IgD-negative memory B cell (primary cell): ENCODE measurements at regions not wholly inside any gene's neighbourhood (a gene's known extent, or its start where the extent isn't known, plus 50 kb on each side); places are given as distances from the start of the nearest gene placed in this dataset.
A peak's percentile ranks its signal among the peaks of the same experiment; 100 is the strongest.

Experiments
- H3K27ac Mint-ChIP-seq, 3 donors: one replicate each; pipeline ENCODE4 v1.8.0; 2020 to 2022; ENCODE audit warnings: mild to moderate bottlenecking in 3 of 3, mixed read lengths in 3 of 3, moderate library complexity in 1 of 3
- H3K27me3 Mint-ChIP-seq: one replicate; pipeline ENCODE4 v1.8.0; 2021; ENCODE audit warnings: mixed read lengths
- H3K36me3 Mint-ChIP-seq: one replicate; pipeline ENCODE4 v1.8.0; 2020; ENCODE audit warnings: mild to moderate bottlenecking, mixed read lengths
- H3K4me1 Mint-ChIP-seq, 3 donors: one replicate each; pipeline ENCODE4 v1.8.0; 2020 to 2022; ENCODE audit warnings: mixed read lengths in 3 of 3, mild to moderate bottlenecking in 1 of 3
- H3K4me3 Mint-ChIP-seq, 4 donors: one replicate each; pipeline ENCODE4 v1.8.0; 2020 to 2022; ENCODE audit warnings: mild to moderate bottlenecking in 4 of 4, mixed read lengths in 4 of 4, moderate library complexity in 3 of 4
- H3K9me3 Mint-ChIP-seq, 3 donors: one replicate each; pipeline ENCODE4 v1.8.0; 2020 to 2021; ENCODE audit warnings: mixed read lengths in 3 of 3, mild to moderate bottlenecking in 1 of 3

- no peaks in the 10 kb centered on the region for H3K9me3 Mint-ChIP-seq
Observed at GRCh38 chr5:133905424-133905823, 63.0 kb downstream of the C5orf15 start.

GRCh38 chr5:133904641-133905040 is 63.8 kb downstream of the C5orf15 start:
- H3K4me1 Mint-ChIP-seq = peaks cover 0 to 7% (median 7%) of the 10 kb centered on the region in 3 donors
- no peak overlapping the region for H3K4me3 Mint-ChIP-seq
- no peaks in the 10 kb centered on the region for H3K27me3 Mint-ChIP-seq
- H3K27ac Mint-ChIP-seq = no peak overlapping the region
- no peaks in the 10 kb centered on the region for H3K36me3 Mint-ChIP-seq
- no peaks in the 10 kb centered on the region for H3K9me3 Mint-ChIP-seq

More at GRCh38 chr5:133905424-133905823, 63.0 kb downstream of the C5orf15 start:
- Mint-ChIP-seq H3K4me3 (no peak overlapping the region), H3K27me3 (no peaks in the 10 kb centered on the region), H3K27ac (no peak overlapping the region), H3K4me1 (peaks cover 0 to 11% (median 7%) of the 10 kb centered on the region in 3 donors), H3K36me3 (no peaks in the 10 kb centered on the region)

GRCh38 chr5:133902511-133903118 is 65.8 kb downstream of the C5orf15 start:
- no peak overlapping the region for H3K27ac Mint-ChIP-seq
- no peaks in the 10 kb centered on the region for H3K27me3 Mint-ChIP-seq
- H3K4me1 Mint-ChIP-seq = peaks cover 6 to 10% (median 8%) of the 10 kb centered on the region in 3 donors
- no peaks in the 10 kb centered on the region for H3K36me3 Mint-ChIP-seq
- no peak overlapping the region for H3K4me3 Mint-ChIP-seq
- no peaks in the 10 kb centered on the region for H3K9me3 Mint-ChIP-seq

- H3K27me3 Mint-ChIP-seq = no peaks in the 10 kb centered on the region
- H3K4me3 Mint-ChIP-seq = no peak overlapping the region
- no peak overlapping the region for H3K27ac Mint-ChIP-seq
- no peaks in the 10 kb centered on the region for H3K36me3 Mint-ChIP-seq
- H3K9me3 Mint-ChIP-seq = no peaks in the 10 kb centered on the region
- peaks cover 2 to 16% (median 4%) of the 10 kb centered on the region in 3 donors for H3K4me1 Mint-ChIP-seq
Observed at GRCh38 chr5:133900534-133901270, 67.7 kb downstream of the C5orf15 start.

DNA sequence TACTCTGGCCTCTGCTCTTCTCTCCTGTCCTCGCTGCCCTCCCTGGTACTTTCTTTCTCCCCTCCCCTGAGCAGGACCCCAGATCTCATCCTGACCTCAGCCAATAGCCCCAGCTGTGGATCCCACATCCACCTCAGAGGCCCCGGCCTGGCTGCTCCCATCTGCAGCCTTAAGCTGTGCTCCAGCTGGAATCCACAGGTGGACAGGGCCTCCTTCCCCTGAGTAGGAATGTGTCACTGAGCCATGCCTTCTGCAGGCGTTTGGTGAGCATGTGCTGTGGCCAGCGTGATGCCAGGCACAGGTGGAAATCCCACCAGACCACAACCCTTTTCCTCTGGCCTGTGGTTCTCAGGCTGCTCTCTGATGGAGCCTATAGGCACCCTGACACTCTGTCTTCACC is 68.9 kb downstream of the C5orf15 start:
- no peaks in the 10 kb centered on the region for H3K27me3 Mint-ChIP-seq
- H3K9me3 Mint-ChIP-seq = no peaks in the 10 kb centered on the region
- H3K4me3 Mint-ChIP-seq = no peak overlapping the region
- H3K4me1 Mint-ChIP-seq = peaks cover 2 to 16% (median 4%) of the 10 kb centered on the region in 3 donors
- H3K36me3 Mint-ChIP-seq = no peaks in the 10 kb centered on the region
- H3K27ac Mint-ChIP-seq = no peak overlapping the region

GRCh38 chr5:133898440-133898839 is 70.0 kb downstream of the C5orf15 start:
- Mint-ChIP-seq H3K4me3 (no peak overlapping the region), H3K9me3 (no peaks in the 10 kb centered on the region), H3K27ac (no peak overlapping the region), H3K4me1 (peaks cover 2 to 19% (median 4%) of the 10 kb centered on the region in 3 donors), H3K27me3 (no peaks in the 10 kb centered on the region), H3K36me3 (no peaks in the 10 kb centered on the region)

DNA sequence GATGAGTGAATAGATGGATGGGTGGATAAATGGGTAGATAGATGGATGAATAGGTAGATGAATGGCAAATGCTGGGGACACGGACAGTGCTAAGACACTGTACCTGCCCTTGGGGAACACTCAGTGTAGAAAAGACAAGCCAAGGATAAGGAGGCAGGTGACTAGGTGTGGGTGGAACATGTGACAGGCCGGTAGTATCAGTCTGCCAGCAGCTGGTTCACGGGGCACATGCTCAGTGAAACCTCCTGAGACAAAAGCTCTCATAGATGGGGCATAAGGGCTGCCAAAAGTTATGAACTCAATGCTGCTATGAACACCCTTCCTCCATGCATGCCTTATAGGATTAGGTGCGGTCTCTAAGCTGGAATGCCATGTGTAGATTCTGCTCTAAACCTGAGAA is 71.0 kb downstream of the C5orf15 start:
- Mint-ChIP-seq H3K9me3 (no peaks in the 10 kb centered on the region), H3K27me3 (no peaks in the 10 kb centered on the region), H3K4me1 (peaks cover 2 to 19% (median 4%) of the 10 kb centered on the region in 3 donors), H3K4me3 (no peak overlapping the region), H3K27ac (no peak overlapping the region), H3K36me3 (no peaks in the 10 kb centered on the region)

DNA sequence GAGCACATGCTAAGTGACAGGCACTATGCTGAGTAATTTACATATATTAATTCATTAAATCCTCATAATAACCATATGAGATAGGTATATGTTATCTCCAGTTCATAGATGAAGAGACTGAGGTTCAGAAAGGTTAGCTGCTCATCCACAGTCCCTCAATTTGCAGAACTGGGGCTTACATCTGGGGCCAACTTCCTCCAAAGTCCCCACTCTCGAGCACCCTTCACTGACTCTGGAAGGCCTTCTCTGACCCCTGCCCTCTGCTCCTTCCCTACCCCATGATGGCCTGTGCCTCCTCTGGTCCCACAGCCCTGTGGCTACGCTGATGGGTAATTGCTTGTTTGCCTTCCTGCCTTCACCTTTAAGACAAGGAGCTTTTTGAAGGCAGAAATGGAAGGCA is 71.6 kb downstream of the C5orf15 start:
- Mint-ChIP-seq H3K36me3 (no peaks in the 10 kb centered on the region), H3K27me3 (no peaks in the 10 kb centered on the region), H3K4me1 (peaks cover 2 to 19% (median 4%) of the 10 kb centered on the region in 3 donors), H3K9me3 (no peaks in the 10 kb centered on the region), H3K27ac (no peak overlapping the region), H3K4me3 (no peak overlapping the region)

DNA sequence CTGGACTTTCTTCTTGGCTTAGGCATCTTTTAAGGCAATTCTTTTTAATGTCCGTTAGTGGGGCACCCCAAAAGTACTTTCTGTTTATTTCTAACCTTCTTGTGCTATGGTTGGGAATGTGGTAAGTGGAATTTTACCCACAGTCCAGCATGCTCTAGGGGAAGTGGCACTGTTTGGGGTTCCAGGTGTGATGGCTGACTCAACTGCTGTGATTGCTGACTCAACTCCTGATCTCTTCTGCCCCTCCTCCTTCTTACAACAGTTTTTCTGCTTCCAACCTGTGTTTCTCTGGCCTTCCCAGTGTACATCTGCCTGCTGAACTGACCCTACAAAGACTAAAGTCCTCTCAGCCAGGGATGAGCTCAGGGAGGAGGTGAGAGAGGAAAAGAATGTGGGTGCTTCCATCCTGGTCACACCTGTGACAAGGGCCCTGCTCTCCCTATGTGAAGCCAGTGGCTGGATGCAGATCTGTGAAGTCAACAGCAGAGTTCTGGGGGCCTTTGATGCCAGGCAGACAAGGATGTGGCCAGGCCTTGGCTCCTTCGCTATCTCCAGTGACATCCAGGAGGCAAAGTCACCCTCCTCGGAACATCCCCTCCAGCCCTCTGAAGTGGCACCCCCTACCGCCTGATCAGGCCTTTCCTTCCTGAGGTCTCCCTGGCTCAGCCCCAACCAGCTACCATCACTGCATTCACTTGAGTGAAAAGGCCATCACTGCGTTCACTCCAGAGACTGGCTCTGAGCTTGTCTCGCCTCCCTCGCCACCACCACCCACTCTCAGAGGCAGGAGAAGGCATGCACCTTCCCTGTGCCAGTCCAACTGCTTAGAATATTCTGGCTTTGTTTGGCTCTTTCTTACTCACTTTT is 72.2 kb downstream of the C5orf15 start:
- H3K27me3 Mint-ChIP-seq = no peaks in the 10 kb centered on the region
- no peak overlapping the region for H3K4me3 Mint-ChIP-seq
- peak overlapping the region in 1 of 3 donors; percentile 31 for H3K27ac Mint-ChIP-seq
- no peaks in the 10 kb centered on the region for H3K36me3 Mint-ChIP-seq
- H3K4me1 Mint-ChIP-seq = peaks cover 2 to 19% (median 4%) of the 10 kb centered on the region in 3 donors
- H3K9me3 Mint-ChIP-seq = no peaks in the 10 kb centered on the region

DNA sequence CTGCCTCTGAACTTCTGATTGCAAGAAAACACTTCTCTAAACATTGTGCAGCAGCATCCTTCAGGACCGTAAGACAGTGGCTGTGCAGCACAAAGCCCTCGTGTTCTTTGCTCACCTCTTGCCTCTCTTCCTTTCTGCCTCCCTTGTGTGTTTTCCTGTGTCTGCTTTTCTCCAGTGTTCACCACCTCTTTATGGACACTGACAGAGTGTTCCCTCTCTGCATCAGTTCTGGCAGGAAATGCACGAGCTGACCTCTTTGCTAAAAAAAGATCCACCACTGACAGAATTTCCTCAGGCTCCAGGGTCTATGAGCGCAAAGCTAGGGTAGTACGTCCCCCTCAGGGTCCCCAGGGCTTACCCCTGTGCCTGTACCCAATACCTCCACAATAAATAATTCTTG is 74.3 kb downstream of the C5orf15 start:
- Mint-ChIP-seq H3K4me3 (no peak overlapping the region), H3K36me3 (no peaks in the 10 kb centered on the region), H3K27me3 (peaks cover 2% of the 10 kb centered on the region), H3K4me1 (peaks cover 2 to 19% (median 4%) of the 10 kb centered on the region in 3 donors), H3K9me3 (no peaks in the 10 kb centered on the region), H3K27ac (no peak overlapping the region)

- Mint-ChIP-seq H3K9me3 (no peaks in the 10 kb centered on the region), H3K27ac (peak overlapping the region in 1 of 3 donors; percentile 28), H3K4me1 (peaks cover 0 to 13% (median 1%) of the 10 kb centered on the region in 3 donors), H3K27me3 (peaks cover 2% of the 10 kb centered on the region), H3K4me3 (no peak overlapping the region), H3K36me3 (no peaks in the 10 kb centered on the region)
Observed at GRCh38 chr5:133892774-133893173, 75.7 kb downstream of the C5orf15 start.

DNA sequence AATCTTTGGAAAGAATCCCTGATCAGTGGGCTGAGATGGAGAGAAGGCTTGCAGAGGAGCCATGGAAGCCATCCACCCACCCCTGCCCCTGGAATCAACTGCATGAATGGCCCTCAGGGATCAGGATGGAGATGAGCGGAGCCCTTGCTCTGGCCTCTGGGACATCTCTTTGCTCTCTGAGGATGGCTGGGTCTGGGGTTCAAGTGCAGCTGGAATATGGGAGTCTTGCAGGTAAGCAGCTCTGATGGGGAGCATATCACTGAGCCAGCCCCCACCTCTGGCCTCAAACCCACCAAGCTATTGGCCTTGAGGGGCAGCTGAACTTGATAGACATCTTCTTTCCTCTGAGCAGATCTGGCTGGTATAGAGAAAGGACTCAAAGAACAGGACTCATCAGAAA is 76.1 kb downstream of the C5orf15 start:
- Mint-ChIP-seq H3K4me1 (peaks cover 0 to 10% (median 0%) of the 10 kb centered on the region in 3 donors), H3K9me3 (no peaks in the 10 kb centered on the region), H3K4me3 (no peak overlapping the region), H3K27ac (peak overlapping the region in 1 of 3 donors; percentile 28), H3K36me3 (no peaks in the 10 kb centered on the region), H3K27me3 (peaks cover 2% of the 10 kb centered on the region)

GRCh38 chr5:133891390-133891789 is 77.0 kb downstream of the C5orf15 start:
- Mint-ChIP-seq H3K9me3 (no peaks in the 10 kb centered on the region), H3K4me3 (no peak overlapping the region)

DNA sequence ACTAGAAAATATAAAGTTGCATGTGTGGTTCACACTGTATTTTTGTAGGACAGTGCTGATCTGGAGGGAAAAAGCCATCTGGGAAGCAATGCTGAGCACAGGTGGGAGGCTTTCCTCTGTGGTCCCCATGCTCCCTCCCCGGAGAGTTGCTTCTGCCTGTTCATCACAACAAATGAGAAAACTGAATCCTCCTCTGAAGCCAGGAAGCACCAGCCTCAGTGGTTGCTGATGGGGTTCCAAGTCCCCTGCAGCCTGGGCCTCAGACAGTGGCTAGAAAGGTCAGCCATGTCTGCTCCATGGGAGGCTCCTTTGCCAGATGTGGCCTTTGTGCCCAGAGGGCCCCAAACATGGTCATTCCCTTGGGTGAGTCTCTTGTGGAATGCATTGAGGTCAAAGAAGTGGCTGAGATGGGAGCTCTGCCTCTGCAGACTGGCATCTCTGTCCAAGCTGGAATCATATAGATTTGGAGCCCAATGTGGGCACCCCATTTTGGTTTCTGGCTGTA is 77.6 kb downstream of the C5orf15 start:
- Mint-ChIP-seq H3K27me3 (peaks cover 2% of the 10 kb centered on the region), H3K27ac (no peak overlapping the region), H3K36me3 (peaks cover 2% of the 10 kb centered on the region), H3K4me3 (no peak overlapping the region), H3K9me3 (no peaks in the 10 kb centered on the region), H3K4me1 (peaks cover 0 to 6% (median 4%) of the 10 kb centered on the region in 3 donors)

More at GRCh38 chr5:133891390-133891789, 77.0 kb downstream of the C5orf15 start:
- Mint-ChIP-seq H3K4me1 (peaks cover 0 to 5% (median 0%) of the 10 kb centered on the region in 3 donors), H3K36me3 (peaks cover 2% of the 10 kb centered on the region), H3K27me3 (peaks cover 2% of the 10 kb centered on the region), H3K27ac (no peak overlapping the region)

GRCh38 chr5:133890314-133890713 is 78.1 kb downstream of the C5orf15 start:
- Mint-ChIP-seq H3K4me1 (peaks cover 0 to 6% (median 4%) of the 10 kb centered on the region in 3 donors), H3K9me3 (no peaks in the 10 kb centered on the region), H3K4me3 (no peak overlapping the region), H3K27me3 (peaks cover 2% of the 10 kb centered on the region), H3K27ac (no peak overlapping the region), H3K36me3 (peaks cover 2% of the 10 kb centered on the region)
